ENCODE measurements at regions not wholly inside any gene's neighbourhood (a gene's known extent, or its start where the extent isn't known, plus 50 kb on each side); places are given as distances from the start of the nearest gene placed in this dataset.
"Not testable (repeated sequence)": the region's sequence is repeated elsewhere in the genome, so short reads cannot be mapped to it uniquely, and the experiment has no call there.

DNA sequence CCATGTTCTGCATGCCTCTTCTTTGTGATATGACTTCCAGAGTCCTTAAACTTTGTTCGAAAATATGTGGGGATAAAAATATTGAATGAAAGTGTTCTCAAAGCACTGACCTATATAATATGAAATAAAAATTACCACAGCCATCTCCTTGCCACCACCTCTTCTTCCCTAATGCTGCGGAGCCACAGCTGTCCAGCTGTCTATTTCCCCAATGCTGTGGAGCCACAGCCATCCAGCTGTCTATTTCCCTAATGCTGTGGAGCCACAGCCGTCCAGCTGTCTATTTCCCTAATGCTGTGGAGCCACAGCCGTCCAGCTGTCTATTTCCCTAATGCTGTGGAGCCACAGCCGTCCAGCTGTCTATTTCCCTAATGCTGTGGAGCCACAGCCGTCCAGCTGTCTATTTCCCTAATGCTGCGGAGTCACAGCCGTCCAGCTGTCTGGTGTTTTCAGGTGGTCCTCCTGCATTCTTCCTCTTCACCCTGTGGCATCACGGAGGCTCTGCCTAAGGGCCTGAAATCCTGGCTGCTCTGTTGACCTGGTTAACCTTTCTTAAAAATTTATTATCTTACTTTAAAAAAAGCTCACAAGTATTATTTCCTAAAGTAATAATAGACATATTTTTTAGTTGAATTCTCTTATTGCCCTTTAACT lies 266.1 kb upstream of the MEX3C start:
- no peak for DNase-seq

GRCh38 chr18:51478908-51479307 lies 281.4 kb upstream of the MEX3C start:
- no peak for DNase-seq

- DNase-seq: no peak
Observed at GRCh38 chr18:51479736-51480135, 282.3 kb upstream of the MEX3C start.

- DNase-seq: no peak
Observed at GRCh38 chr18:51480407-51481261, 283.2 kb upstream of the MEX3C start.

- no peak for DNase-seq
Observed at GRCh38 chr18:51486735-51487366, 289.4 kb upstream of the MEX3C start.

- no peak for DNase-seq
Observed at GRCh38 chr18:51490417-51490816, 292.9 kb upstream of the MEX3C start.

DNA sequence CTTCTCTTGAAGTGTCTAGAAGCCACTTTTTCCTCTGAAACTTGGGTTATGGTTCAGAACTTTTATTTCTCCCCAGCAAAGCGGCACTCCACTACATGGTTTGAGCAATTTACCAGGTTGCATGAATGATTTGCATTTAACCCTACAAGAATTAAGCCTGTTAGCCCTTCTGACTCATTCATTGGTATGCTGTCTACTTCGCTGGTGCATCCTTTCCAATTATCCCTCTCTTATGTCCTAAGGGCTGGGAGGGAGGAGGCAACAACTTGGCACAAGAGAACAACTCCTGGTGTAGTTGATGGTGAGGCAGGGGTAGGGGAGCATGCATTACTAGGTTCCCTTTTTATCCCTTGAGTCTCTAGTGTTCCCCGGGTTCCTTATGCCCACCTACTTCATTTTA lies 293.4 kb upstream of the MEX3C start:
- no peak for DNase-seq

DNA sequence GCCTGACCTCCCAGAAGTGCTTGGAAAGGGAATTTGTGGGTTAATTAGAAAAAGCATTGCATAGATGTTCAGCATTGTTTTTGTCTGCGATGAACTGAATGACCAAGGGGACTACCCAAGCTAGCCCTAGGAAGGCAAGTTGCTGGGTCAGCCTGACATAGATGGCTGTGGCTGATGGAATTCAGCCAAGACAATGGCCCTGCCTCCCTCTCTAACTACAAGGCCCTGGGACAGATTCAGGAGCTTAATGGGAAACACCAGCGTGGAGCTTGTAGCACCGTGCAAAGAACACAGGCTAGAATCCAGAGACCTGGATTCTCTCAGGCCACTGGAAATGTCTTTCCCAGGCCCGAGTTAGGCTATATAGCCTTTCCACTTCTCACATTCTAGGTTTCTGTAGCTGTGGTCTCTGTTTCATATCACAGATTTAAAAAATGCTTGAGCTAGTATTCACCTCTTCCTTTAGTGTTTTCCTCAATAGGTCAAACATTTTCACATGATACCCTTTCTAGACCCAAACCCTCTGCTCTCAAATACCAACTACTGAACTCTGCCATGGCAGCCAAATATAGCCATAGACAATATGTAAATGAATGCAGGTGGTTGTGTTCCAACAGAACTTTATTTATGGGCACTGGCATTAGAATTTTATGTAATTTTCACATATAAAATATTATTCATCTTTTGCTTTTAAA lies 294.3 kb upstream of the MEX3C start:
- DNase-seq: no peak

DNA sequence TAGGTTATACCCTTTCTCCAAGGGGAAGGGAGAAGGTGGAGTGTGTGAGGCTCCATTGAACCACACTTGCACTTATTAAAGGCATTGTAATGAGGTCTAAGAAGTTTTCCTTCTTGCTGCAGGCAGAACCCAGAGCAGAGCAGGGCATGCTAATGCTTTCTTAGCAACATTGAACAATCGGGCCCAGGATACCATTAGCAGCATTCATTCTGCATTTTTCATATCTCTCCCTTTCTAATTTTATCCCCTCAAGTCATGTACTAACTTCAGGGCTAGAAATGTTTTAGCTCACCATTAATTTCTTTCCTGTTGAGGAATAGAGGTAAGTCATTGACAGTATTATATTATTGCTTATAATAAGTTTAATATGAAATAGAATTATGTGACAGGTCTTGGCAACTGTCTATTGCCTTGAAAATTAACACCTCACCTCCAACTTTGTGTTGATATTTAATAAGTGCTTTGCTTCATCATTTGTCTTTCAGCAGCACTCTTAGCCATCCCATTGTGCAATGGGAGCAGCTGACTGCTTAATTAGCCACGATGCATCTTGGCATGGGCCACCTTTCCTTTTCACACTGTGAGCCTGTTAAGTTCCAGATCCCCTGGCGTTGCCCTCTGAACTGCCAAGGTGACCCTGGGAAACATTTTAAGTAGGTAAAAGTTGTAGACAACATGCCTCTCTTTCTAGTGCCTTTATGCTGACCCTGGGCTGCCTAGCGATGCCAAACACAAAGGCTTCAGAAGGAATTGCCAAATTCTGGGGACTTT lies 300.8 kb upstream of the MEX3C start:
- no peak for DNase-seq

GRCh38 chr18:51503351-51503750 lies 305.9 kb upstream of the MEX3C start:
- no peak for DNase-seq

GRCh38 chr18:51506811-51507210 lies 309.3 kb upstream of the MEX3C start:
- no peak for DNase-seq

GRCh38 chr18:51508410-51508809 lies 310.9 kb upstream of the MEX3C start:
- DNase-seq: not testable (repeated sequence)

- DNase-seq: no peak
Observed at GRCh38 chr18:51510020-51510419, 312.5 kb upstream of the MEX3C start.

DNA sequence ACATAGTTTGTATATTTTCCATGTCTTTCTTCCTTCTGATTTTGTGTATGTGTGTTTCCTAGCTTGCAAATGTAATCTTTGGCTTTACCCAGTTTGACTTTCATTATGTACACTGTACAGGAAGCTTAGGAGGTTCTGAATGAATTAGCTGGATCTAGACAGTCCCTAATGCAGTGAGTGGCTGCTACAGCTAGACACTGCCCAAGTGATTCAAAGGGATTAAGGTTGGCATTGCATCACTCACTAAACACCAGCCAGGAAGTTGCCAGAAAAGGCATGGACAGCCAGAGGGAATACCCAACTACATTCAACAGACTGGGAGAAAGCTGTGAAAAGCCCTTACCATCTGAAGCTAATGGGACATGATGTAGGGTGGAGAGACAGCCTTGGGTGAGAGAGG lies 316.0 kb upstream of the MEX3C start:
- no peak for DNase-seq

- DNase-seq: no peak
Observed at GRCh38 chr18:51514128-51514527, 316.6 kb upstream of the MEX3C start.

GRCh38 chr18:51516478-51517038 lies 319.1 kb upstream of the MEX3C start:
- no peak for DNase-seq

- DNase-seq: no peak
Observed at GRCh38 chr18:51519571-51519970, 322.1 kb upstream of the MEX3C start.

DNA sequence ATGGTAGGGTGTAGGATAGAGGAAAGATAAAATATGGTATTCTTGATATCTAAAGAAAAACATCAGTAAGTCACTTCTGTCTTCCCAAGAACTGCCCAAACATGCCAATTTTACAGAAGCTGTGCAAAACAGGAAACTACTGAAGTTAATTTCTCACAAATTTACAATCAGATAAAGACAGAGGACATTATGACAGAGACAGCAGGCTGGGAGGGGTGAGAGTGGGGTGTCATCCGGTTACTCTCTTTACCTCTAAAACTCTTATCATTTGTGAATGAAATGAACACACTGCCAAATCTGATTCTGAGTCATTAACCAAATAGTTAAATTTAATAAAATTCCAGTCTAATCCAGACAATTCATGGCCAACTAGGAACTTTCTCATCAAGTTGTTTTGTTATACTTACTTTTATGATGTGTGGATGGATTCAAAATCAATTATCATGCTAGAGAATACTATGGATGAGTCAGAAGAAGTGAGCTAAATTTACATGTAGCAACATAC lies 323.2 kb upstream of the MEX3C start:
- no peak for DNase-seq

DNA sequence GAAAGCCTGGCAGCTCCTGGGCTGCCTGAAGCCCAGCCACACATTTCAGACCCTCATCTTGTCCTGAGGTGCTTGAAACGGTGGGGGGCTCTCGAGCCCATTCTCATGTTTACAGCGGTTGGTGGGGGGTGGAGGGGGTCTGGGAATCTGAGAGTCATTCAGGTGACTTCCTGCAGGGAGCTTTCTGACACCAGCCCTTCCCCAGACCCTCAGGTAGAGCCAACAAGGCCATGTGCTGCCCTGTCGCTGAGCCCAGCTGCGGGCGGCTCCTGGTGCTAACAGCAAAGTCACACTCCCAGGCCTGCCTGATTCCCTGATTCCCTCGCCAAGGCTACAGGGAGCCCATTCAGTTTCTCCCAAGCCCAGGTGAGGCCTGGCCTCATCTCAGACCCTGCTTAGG lies 324.9 kb upstream of the MEX3C start:
- DNase-seq: peak; percentile 3

GRCh38 chr18:51522821-51523220 lies 325.3 kb upstream of the MEX3C start:
- DNase-seq: no peak

DNA sequence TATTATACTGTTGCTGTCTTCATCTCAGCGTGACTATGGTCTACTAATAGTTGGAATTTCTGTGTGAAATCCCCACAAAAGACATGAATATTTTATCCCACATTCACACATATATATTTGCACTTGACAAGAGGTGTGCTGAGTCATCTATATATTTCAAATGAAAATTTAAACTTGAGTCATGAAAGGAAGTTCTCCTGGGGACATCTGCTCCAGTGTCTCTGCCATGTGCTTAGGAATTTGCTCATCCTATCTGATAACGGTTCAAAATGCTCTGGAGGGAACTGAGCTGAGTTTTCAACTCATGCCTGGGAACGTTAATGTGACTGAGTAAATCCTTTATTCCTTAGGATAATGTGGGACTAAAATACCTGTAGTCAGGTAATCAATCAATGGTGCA lies 326.2 kb upstream of the MEX3C start:
- no peak for DNase-seq

Measured in activated gamma-delta T cell (primary cell).